ENCODE measurements at regions not wholly inside any gene's neighbourhood (a gene's known extent, or its start where the extent isn't known, plus 50 kb on each side); places are given as distances from the start of the nearest gene placed in this dataset.

DNA sequence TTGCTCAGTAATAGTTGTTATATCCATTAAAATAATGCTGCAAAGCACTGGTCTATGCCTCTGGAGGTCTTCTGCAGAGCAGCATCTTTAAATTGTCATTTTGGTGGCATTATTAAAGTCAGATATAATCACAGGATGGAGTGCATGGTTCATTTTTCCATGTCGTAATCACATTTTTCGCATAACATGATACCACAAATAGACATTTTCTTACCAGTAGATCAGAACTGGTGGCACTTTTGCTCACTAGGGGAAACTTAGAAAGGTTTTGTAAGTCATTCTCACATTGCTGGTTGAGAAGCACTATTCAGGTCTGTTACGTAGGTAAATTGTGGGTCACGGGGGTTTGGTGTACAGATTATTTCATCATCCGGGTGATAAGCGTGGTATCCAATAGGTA is 484.5 kb upstream of the PRKX start:
- H3K27me3 ChIP-seq (ENCODE audit: insufficient read depth, low read length, poor library complexity, severe bottlenecking), result no peaks in the 10 kb centered on the region

DNA sequence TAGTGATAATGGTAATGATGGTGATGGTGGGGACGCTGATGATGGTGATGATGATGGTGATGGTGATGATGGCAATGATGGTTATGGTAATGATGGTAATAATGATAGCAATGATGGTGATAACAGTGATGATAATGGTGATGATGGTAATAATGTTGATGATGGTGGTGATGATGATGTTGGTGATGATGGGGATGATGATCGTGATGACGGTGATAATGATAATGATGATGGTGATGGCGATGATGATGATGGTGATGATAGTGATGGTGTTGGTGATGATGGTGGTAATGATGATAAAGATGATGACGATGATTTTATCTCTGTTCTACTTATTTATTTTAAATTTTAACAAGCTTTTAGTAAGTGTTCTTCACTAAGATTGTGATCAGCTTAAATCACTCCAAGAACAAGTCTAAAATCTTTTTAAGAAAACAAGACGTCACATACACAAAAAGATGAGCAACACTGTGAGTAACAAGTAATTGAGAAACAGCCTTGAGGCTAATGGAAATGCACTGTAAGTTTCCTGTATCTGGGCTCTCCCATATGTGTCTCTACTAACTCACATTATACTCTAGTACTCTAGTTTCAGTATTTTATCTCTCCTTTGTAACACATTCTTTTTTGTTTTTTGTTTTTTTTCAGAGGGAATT is 480.2 kb upstream of the PRKX start:
- H3K79me2 ChIP-seq (ENCODE audit: insufficient read depth, low read length), result no peaks in the 10 kb centered on the region
- no peaks in the 10 kb centered on the region for H3K9me3 ChIP-seq (ENCODE audit: insufficient read depth, low read depth, low read length)
- H2AFZ ChIP-seq (ENCODE audit: low read length), result no peak overlapping the region
- H3K9me2 ChIP-seq (replicated peaks; ENCODE audit: low read depth, low read length), result no peaks in the 10 kb centered on the region
- no peaks in the 10 kb centered on the region for H3K27me3 ChIP-seq (ENCODE audit: insufficient read depth, low read length, poor library complexity, severe bottlenecking)
- no peaks in the 10 kb centered on the region for H4K20me1 ChIP-seq (ENCODE audit: insufficient read depth, low read length, poor library complexity, severe bottlenecking)
- H3K36me3 ChIP-seq (ENCODE audit: insufficient read depth, low read length), result no peaks in the 10 kb centered on the region
- H3K9ac ChIP-seq (ENCODE audit: low read depth, low read length, poor library complexity, severe bottlenecking), result no peak overlapping the region
- H3K4me1 ChIP-seq (ENCODE audit: insufficient read depth, low read length, poor library complexity, severe bottlenecking), result no peaks in the 10 kb centered on the region
- H3K4me3 ChIP-seq (ENCODE audit: low read length, poor library complexity, severe bottlenecking), result no peak overlapping the region
- no peaks in the 10 kb centered on the region for H3F3A ChIP-seq (ENCODE audit: low read depth)
- no peak overlapping the region for H3K4me2 ChIP-seq (ENCODE audit: low read depth, low read length, poor library complexity, severe bottlenecking)
- TF ChIP-seq, protein P1, sequence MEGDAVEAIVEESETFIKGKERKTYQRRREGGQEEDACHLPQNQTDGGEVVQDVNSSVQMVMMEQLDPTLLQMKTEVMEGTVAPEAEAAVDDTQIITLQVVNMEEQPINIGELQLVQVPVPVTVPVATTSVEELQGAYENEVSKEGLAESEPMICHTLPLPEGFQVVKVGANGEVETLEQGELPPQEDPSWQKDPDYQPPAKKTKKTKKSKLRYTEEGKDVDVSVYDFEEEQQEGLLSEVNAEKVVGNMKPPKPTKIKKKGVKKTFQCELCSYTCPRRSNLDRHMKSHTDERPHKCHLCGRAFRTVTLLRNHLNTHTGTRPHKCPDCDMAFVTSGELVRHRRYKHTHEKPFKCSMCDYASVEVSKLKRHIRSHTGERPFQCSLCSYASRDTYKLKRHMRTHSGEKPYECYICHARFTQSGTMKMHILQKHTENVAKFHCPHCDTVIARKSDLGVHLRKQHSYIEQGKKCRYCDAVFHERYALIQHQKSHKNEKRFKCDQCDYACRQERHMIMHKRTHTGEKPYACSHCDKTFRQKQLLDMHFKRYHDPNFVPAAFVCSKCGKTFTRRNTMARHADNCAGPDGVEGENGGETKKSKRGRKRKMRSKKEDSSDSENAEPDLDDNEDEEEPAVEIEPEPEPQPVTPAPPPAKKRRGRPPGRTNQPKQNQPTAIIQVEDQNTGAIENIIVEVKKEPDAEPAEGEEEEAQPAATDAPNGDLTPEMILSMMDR (conservative IDR thresholded peaks at IDR 0.05; ENCODE audit: low read length), result no peak

More for the DNA sequence above, 484.5 kb upstream of the PRKX start:
- no peak overlapping the region for H3K9ac ChIP-seq (ENCODE audit: low read depth, low read length, poor library complexity, severe bottlenecking)
- no peaks in the 10 kb centered on the region for H3F3A ChIP-seq (ENCODE audit: low read depth)
- H3K36me3 ChIP-seq (ENCODE audit: insufficient read depth, low read length), result no peaks in the 10 kb centered on the region
- H3K4me3 ChIP-seq (ENCODE audit: low read length, poor library complexity, severe bottlenecking), result no peak overlapping the region
- TF ChIP-seq EZH2phosphoT487 (IDR thresholded peaks at IDR 0.05; ENCODE audit: borderline replicate concordance), result no peak
- TF ChIP-seq, protein P1 (conservative IDR thresholded peaks at IDR 0.05; ENCODE audit: low read length), result no peak
- H3K79me2 ChIP-seq (ENCODE audit: insufficient read depth, low read length), result no peaks in the 10 kb centered on the region
- H3K9me2 ChIP-seq (replicated peaks; ENCODE audit: low read depth, low read length), result no peaks in the 10 kb centered on the region
- no peak overlapping the region for H2AFZ ChIP-seq (ENCODE audit: low read length)
- H3K9me3 ChIP-seq (ENCODE audit: insufficient read depth, low read depth, low read length), result no peaks in the 10 kb centered on the region
- H3K4me2 ChIP-seq (ENCODE audit: low read depth, low read length, poor library complexity, severe bottlenecking), result no peak overlapping the region
- no peaks in the 10 kb centered on the region for H3K4me1 ChIP-seq (ENCODE audit: insufficient read depth, low read length, poor library complexity, severe bottlenecking)
- no peaks in the 10 kb centered on the region for H4K20me1 ChIP-seq (ENCODE audit: insufficient read depth, low read length, poor library complexity, severe bottlenecking)

DNA sequence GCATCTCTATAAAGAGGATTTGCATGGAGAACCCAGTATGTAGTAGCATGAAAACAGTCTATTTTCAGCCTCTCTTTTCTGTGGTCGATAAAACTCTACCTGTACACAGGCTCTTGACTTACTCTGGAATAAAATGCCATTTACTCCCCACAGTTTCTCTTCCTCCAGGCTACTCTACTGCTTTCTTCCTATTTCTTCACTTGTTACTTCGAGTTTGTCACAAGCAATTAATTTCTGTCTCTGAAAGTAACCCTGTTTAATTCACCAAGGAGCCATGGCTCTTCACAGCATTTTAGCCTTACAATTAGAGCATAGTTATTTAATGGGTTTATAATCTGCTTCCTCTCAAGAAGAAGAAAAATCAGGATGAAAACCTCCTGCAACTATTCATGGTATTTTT is 472.9 kb upstream of the PRKX start:
- Histone ChIP-seq H3K79me2 (ENCODE audit: insufficient read depth, low read length) (no peaks in the 10 kb centered on the region), H3F3A (ENCODE audit: low read depth) (no peaks in the 10 kb centered on the region), H2AFZ (ENCODE audit: low read length) (no peak overlapping the region), H4K20me1 (ENCODE audit: insufficient read depth, low read length, poor library complexity, severe bottlenecking) (no peaks in the 10 kb centered on the region), H3K4me3 (ENCODE audit: low read length, poor library complexity, severe bottlenecking) (no peak overlapping the region), H3K36me3 (ENCODE audit: insufficient read depth, low read length) (no peaks in the 10 kb centered on the region), H3K4me2 (ENCODE audit: low read depth, low read length, poor library complexity, severe bottlenecking) (no peak overlapping the region), H3K9me3 (ENCODE audit: insufficient read depth, low read depth, low read length) (no peaks in the 10 kb centered on the region), H3K4me1 (ENCODE audit: insufficient read depth, low read length, poor library complexity, severe bottlenecking) (no peaks in the 10 kb centered on the region), H3K27me3 (ENCODE audit: insufficient read depth, low read length, poor library complexity, severe bottlenecking) (no peaks in the 10 kb centered on the region), H3K9ac (ENCODE audit: low read depth, low read length, poor library complexity, severe bottlenecking) (no peak overlapping the region), H3K9me2 (replicated peaks; ENCODE audit: low read depth, low read length) (no peaks in the 10 kb centered on the region)
- TF ChIP-seq, protein P1 (conservative IDR thresholded peaks at IDR 0.05; ENCODE audit: low read length), result no peak
- no peak for TF ChIP-seq EZH2phosphoT487 (IDR thresholded peaks at IDR 0.05; ENCODE audit: borderline replicate concordance)

Measured in Loucy (cell line).